Activated CD4-positive, alpha-beta T cell treated with anti-CD3 and anti-CD28 coated beads, Interleukin-10, Interleukin-2, amounts not matched to agents 100 ng/mL and 50 ng/mL, durations not matched to agents 16 hours and 8 hours (primary cell): ENCODE measurements at regions not wholly inside any gene's neighbourhood (a gene's known extent, or its start where the extent isn't known, plus 50 kb on each side); places are given as distances from the start of the nearest gene placed in this dataset.
"Not testable (repeated sequence)": the region's sequence is repeated elsewhere in the genome, so short reads cannot be mapped to it uniquely, and the experiment has no call there.

ENCODE experiments used
- DNase-seq: peaks from one replicate; pipeline ENCODE4 v3.0.0-alpha.2; 2020

DNA sequence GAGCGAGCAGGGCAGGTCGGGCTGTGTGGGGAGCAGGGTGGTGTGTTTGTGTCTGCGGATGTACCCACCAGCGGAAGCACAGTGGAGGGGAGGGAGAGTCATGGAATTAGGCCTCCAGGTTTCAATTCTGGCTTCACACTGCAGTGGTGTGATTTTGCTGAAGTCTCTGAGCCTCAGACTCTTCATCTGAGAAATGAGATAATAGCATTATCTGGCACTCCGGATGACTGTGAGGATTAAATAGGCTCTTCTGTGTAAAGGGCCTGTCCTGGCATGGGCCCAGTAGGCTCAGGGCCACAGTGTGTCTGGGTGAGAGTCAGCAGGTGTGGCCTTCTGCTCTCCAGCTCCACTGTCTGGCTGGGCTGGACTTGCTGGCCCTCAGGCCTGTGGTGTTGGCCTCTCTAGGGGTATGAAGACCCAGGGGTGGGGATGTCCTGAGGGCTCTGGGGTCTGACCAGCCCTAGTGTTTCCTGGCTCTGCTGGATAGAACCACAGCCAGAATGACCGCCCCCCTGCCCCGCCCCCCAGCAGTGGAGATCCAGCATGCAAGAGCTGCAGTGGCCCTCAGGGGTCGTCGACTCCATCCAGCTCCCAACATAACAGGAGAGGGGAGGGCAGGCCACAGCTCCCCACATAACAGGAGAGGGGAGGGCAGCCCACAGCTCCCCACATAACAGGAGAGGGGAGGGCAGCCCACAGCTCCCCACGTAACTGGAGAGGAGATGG, 178.6 kb downstream of the RPS24 start:
- DNase-seq, result no peak

DNA sequence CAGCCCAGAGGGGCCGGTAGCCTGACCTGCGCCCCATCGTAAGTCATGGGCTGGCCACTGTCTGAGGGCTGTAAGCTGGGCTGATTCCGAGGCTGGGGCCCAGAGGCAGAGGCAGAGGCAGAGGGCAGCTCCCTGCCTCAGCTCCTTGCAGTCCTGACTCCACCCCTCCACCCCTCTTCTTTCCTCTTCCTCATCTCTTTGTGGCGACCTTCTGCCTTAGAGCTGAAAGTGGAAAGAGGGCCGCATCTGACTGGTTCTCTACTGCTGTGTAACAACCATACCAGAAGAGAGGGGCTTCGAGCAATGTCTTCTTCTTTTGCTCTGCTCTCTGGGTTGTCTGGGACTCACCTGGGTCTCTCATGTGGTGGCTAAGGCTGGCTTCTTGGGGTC, 179.1 kb downstream of the RPS24 start:
- no peak for DNase-seq

GRCh38 chr10:78214955-78215354, 181.3 kb downstream of the RPS24 start:
- no peak for DNase-seq

DNA sequence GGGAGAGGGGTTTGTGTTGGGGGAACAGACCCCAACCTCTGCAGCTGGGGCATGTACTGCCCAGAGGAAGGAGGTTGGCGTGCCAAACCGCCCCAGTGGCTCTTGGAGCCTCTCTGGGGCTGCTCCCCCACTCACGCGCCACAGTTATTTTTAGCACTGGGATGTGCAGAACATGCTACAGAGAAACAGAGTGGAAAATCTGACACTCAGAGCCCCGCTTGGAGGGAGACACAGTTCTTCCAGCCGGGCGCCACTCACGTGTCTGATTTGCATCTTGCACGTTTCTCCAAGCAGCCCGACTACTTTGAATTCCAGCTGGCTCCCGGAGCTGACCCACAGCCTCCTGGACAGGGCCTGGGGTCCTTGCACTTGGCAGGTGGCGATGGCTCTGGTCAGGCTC, 182.0 kb downstream of the RPS24 start:
- DNase-seq, result no peak

GRCh38 chr10:78217336-78217735, 183.7 kb downstream of the RPS24 start:
- no peak for DNase-seq

DNA sequence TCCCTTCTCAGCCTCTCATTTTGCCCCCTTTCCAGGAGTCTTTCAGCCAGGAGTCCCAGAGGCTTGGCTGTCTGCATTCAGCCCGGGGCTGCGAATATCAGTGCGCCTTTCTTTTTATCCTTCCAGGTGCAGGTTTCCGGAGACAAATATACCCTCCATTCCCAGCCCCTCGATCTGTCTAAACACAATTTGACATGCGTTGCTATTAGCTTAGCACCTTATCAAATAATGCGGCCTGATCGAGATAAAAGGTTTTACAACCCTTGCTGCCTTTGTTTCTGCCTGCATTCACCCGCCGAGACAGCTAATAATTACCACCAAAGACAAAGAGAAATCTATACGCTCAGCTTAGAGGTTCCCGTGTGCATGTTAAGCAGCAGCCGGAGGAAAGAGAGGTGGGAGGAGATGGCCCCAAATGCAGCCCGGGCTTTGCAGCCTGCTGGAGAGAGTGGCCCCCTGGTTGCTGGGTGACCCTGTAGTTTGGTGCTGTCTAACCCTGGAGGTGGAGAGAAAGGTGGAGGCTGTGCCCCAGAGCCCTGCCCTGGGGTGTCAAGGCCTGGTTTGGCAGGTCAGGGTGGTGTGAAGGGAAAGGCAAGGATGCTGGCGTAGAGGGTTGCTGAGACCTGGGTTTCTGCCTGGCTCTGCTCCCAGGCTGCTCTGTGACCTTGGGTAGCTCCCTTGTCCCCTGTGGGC, 185.3 kb downstream of the RPS24 start:
- DNase-seq, result no peak

GRCh38 chr10:78219568-78219967, 185.9 kb downstream of the RPS24 start:
- DNase-seq, result not testable (repeated sequence)

DNA sequence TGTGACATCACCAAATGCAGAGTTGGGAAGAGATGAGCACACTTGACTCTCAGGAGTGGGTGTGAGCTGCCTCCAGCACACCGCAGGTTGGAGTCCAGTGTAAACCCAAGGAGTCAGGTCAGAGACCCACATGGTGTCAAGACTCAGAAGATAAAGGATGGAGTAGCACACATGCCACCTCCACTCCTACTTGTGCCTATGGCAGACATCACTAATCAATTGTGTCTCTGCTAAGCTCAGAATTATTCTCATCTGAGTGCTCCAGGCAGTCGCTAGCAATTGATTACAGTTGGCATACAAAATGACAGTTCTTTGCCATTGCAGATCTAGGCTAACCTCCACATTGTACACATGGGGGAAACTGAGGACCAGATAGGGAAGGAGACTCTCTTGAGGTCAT, 187.1 kb downstream of the RPS24 start:
- no peak for DNase-seq

GRCh38 chr10:78222096-78222790, 188.6 kb downstream of the RPS24 start:
- no peak for DNase-seq

- no peak for DNase-seq
Observed at GRCh38 chr10:78223088-78223487, 189.4 kb downstream of the RPS24 start.

DNA sequence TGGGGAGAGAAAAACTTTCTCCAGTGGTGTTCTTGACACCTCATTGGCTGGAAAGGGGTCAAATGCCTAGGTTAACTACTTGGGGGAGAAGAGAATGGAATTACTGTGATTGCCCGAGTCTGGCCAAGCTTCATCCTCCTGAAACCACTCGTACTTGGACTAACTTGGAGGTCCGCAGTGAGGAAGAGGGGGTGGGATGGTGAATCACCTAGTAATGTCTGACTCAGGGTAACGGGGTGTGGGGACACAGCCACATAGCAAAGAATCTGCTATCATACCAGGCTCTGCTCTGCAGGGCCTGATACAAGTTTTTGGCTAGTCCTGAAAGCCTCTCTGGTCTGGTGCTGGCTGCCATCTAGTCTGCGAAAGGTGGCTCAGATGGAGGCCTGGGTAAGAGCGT, 190.9 kb downstream of the RPS24 start:
- DNase-seq, result no peak

GRCh38 chr10:78225594-78225993, 191.9 kb downstream of the RPS24 start:
- DNase-seq, result no peak

DNA sequence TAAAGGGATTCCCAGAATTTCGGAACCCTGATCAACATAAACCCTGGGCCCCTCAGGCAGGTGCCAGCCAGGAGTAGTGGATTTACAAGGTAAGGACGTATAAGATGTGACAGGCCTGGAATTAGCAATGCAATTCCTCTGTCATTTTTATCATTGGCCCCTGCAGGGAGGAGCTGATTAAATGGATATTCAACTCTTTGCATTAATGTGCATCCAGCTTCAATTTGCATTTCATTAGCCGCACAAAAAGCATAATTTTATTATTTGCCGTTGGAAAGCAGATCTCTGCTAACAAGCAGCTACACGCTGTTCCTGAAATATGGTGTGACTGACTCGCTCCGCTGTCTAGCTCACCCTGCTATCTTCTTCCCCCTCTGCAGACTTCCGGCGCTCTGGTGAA, 195.8 kb downstream of the RPS24 start:
- DNase-seq, result no peak

GRCh38 chr10:78229950-78230675, 196.4 kb downstream of the RPS24 start:
- DNase-seq, result peak; percentile 8

DNA sequence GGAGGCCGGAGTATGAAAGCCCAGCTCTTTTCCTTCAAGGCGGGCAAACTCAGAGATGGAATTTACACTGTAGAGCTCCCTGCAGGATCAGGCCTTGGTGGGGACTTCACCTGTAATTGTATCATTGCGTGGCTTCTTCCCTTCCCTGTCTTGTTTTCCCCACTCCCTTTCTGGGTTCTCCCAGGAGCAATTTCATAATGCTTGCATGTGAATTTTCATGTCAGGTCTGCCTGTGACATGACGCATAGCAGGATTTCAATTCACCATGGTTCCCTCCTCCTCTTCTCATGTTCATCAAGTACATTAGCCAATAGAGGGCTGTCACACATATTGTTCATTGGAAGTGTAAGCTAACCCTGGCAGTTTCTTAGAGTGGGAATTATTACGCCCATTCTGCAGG, 197.7 kb downstream of the RPS24 start:
- no peak for DNase-seq

DNA sequence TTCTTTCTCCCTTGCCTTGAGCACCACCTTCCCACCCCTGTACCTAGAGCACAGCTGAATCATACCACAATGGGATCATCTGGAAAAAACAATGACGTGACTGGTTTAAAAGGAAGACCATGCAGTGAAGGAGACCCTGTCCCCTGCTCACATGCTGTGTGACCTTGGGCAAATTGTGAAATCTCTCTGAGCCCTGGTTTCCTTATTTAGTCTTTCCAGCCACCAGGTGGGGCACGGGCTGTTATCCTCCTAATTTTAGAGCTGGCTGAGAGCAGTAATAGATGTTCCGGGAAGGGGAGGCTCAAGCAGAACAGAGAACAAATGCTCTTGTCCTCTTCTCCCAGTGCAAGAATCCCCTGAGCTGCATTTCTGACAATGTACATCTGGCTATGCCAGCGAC, 198.3 kb downstream of the RPS24 start:
- no peak for DNase-seq

DNA sequence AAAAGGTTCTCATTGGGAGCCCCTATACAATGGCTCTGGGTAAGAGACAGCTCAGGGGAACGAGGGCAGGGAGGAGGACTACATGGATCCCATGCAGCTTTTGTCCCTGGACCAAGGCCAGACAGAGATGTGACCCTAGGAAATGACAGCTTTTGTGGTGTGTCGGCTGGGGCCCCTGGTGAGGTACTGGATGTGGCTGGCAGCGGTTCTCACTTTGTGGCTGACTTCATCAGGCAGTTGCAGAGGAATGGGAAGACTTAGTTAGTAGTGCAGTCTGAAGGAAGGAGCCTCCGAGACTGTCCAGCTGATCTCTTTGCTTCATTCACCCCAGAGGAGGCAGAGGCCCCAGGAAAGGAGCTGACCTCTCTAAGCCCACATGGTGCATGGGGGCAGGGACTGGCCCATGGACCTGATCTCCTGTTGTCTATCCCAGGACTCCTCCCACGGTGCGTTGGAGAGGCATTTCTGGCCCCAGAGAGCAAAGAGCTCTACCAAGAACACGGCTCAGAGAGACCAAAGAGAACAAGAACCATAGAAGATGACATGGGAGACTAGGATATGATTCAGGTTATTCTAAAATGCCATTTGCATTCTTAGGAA, 202.9 kb downstream of the RPS24 start:
- no peak for DNase-seq

- DNase-seq, result not testable (repeated sequence)
Observed at GRCh38 chr10:78237951-78238350, 204.3 kb downstream of the RPS24 start.

DNA sequence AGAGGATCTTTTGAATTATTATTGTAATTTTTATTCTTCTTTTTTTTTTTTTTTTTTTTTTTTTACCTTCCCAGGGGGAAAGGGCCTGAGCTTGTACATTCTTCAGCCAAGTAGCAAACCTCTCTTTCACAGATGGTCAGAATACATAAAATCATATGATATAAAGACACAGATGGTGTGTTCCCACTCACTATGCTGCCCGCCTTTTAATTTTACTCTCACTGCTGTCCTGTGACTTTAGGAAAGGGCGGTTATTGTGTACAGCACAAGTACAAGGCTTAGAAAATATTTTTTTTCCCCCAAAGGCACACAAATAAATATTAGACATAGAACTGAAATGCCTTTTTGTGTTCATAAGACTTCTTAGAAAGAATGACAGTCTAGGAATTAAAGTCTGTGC, 213.6 kb downstream of the RPS24 start:
- no peak for DNase-seq

DNA sequence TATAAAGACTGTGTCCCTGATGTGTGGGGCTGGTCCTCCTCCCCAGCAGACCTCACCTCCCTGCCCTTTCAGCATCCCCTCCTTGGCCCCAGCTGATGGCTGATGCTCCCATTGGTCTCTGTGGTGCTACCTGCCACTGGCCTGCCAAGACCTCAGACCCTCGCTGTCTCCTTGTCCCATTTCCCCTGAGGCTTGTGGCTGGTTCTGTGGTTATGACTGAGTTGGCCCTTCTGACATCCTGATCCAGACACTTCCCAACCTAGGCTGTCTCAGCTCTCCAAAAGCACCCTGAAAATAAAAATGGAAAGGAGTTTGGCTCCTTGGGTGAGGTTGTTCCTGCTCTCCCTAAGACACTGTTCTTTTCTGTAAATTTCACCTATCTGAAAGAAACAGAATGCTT, 214.2 kb downstream of the RPS24 start:
- DNase-seq, result no peak

DNA sequence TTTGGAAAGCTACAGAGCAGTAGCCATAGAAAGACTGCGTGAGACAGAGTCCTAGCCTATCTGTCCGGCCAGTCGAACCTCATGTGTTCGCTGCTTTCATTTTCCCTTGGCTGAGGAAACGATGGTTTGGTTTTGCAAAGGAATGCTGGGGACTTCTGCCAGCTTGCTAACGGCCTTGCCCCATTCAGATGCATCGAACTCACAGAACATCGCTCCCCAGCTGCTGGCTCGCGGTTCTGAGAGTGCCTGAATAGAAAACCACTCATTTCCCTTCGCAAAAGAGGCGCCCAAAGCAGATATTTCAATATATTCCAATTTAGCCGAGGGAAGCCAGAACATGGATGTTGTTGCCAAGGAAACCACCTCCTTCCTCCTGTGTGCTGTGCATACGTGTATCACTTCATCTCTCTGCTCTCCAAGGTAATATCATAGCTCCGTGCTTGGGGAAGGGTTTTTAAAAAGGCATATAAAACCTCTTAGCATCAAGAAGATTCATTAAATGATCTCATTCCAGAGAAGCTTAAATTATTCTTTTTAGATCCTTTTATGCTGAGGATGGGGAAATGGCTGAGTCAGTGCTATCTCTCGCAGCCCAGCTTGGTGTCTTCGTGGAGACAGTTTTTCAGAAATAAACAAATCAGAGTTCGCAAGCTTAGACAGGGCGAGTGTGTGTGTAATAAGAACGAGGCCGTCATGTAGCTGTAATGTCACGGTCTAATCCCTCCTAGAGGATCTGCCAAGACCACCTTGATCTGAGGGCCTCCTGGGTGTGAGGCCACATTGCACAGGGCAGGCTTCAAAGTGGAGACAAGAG, 215.2 kb downstream of the RPS24 start:
- no peak for DNase-seq

- no peak for DNase-seq
Observed at GRCh38 chr10:78249690-78250089, 216.0 kb downstream of the RPS24 start.
